Gastroesophageal sphincter (tissue), 3 donors: ENCODE measurements at regions not wholly inside any gene's neighbourhood (a gene's known extent, or its start where the extent isn't known, plus 50 kb on each side); places are given as distances from the start of the nearest gene placed in this dataset.

Experiments used
- EP300 ChIP-seq: sonication (generic); formaldehyde crosslinking; IDR thresholded peaks from one replicate; pipeline ENCODE4 v1.6.1; 2017; ENCODE audit warnings: antibody characterized with exemption, mild to moderate bottlenecking
- POLR2A ChIP-seq, 2 donors: fragments of 450-650 bp; IDR thresholded peaks; one replicate each; pipeline ENCODE4 v1.6.1; 2017; ENCODE audit warnings: antibody characterized with exemption in 2 of 2, mild to moderate bottlenecking in 2 of 2, moderate library complexity in 1 of 2
- POLR2AphosphoS5 ChIP-seq: sonication (generic); formaldehyde crosslinking; IDR thresholded peaks from one replicate; pipeline ENCODE4 v1.6.1; 2017; ENCODE audit warnings: antibody characterized with exemption
- TF ChIP-seq, protein P1 (sequence below), 4 experiments: fragments of 200-600 bp in 2 of 4; fragments of 450-650 bp in 2 of 4; sonication (generic) in 1 of 4; IDR thresholded peaks; one replicate each; pipeline ENCODE4 v1.5.1; 2017 to 2019; ENCODE audit warnings: antibody characterized with exemption in 4 of 4, mild to moderate bottlenecking in 2 of 4, moderate library complexity in 2 of 4

- no peak for TF ChIP-seq EP300
- TF ChIP-seq, protein P1, sequence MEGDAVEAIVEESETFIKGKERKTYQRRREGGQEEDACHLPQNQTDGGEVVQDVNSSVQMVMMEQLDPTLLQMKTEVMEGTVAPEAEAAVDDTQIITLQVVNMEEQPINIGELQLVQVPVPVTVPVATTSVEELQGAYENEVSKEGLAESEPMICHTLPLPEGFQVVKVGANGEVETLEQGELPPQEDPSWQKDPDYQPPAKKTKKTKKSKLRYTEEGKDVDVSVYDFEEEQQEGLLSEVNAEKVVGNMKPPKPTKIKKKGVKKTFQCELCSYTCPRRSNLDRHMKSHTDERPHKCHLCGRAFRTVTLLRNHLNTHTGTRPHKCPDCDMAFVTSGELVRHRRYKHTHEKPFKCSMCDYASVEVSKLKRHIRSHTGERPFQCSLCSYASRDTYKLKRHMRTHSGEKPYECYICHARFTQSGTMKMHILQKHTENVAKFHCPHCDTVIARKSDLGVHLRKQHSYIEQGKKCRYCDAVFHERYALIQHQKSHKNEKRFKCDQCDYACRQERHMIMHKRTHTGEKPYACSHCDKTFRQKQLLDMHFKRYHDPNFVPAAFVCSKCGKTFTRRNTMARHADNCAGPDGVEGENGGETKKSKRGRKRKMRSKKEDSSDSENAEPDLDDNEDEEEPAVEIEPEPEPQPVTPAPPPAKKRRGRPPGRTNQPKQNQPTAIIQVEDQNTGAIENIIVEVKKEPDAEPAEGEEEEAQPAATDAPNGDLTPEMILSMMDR (IDR thresholded peaks at IDR 0.05), result no peak
- TF ChIP-seq POLR2AphosphoS5, result no peak
- TF ChIP-seq POLR2A (IDR thresholded peaks at IDR 0.05), result no peak
Observed at GRCh38 chr2:234741976-234742375, 209.8 kb upstream of the SH3BP4 start.
